Motor neuron (in vitro differentiated cells): ENCODE measurements at regions not wholly inside any gene's neighbourhood (a gene's known extent, or its start where the extent isn't known, plus 50 kb on each side); places are given as distances from the start of the nearest gene placed in this dataset.

Source experiments
- ATAC-seq, 8 experiments: fragments of 200-7000 bp; cut with Tn5 transposase; replicated peaks in 6 of 8; 2 replicates each; pipeline ENCODE4 v1.8.0; 2021; ENCODE audit warnings: mild to moderate bottlenecking in 8 of 8, moderate library complexity in 8 of 8
- H3K27ac ChIP-seq, 2 donors: fragments of 250-450 bp; sonication (Bioruptor Pico); 2 replicates each; pipeline ENCODE4 v1.9.0; 2021; ENCODE audit warnings: antibody characterized with exemption in 2 of 2, mild to moderate bottlenecking in 2 of 2, moderate library complexity in 1 of 2
- H3K4me1 ChIP-seq, 2 donors: fragments of 250-450 bp; sonication (Bioruptor Pico); replicated peaks in 1 of 2; 2 replicates each; pipeline ENCODE4 v1.6.1; 2021; ENCODE audit warnings: antibody characterized with exemption in 2 of 2, mild to moderate bottlenecking in 2 of 2, moderate library complexity in 1 of 2
- H3K4me3 ChIP-seq, 5 donors: fragments of 250-450 bp; sonication (Bioruptor Pico); 2 replicates each; pipeline ENCODE4 v1.9.0; 2021; ENCODE audit warnings: antibody characterized with exemption in 5 of 5, mild to moderate bottlenecking in 5 of 5, moderate library complexity in 4 of 5
- WGBS, 10 experiments: fragments of 450-650 bp; shearing (Covaris generic); methylation state at CpG; one replicate each; pipeline ENCODE4 v1.0.0; 2022; 5-methylcytosine and 5-hydroxymethylcytosine counted together
- in situ Hi-C, 9 experiments: fragments of 400-800 bp; cut with MboI; loops; one replicate each; pipeline ENCODE4 v1.15.0; 2021; ENCODE audit warnings: low sequenced_read_pairs in 9 of 9, low pct_unique_long_range_greater_than_20kb in 2 of 9; ENCODE audit not compliant: unreplicated experiment in 9 of 9

- H3K27ac ChIP-seq: no peak overlapping the region
- H3K4me3 ChIP-seq: no peak overlapping the region
- 22 to 84% (median 66%) methylated on average over 2 to 6 of the region's 6 CpGs for WGBS, 10 experiments
These were observed 484.2 kb upstream of the BOD1L1 start for GRCh38 chr4:14111730-14112181.

GRCh38 chr4:14115106-14115505 lies 487.6 kb upstream of the BOD1L1 start:
- Histone ChIP-seq H3K4me3 (no peak overlapping the region), H3K4me1 (peaks cover 0 to 2% of the 10 kb centered on the region in 2 donors), H3K27ac (no peak overlapping the region)
- 80 to 100% (median 89%) methylated on average over 1 of the region's 1 CpG; no CpG with 5 or more reads in 7 of the 10 experiments for WGBS, 10 experiments
- no peak for ATAC-seq
- in situ Hi-C loops: no loop called here

More at GRCh38 chr4:14111730-14112181, 484.2 kb upstream of the BOD1L1 start:
- in situ Hi-C loops: no loop called here
- peaks cover 0 to 4% of the 10 kb centered on the region in 2 donors for H3K4me1 ChIP-seq
- no peak for ATAC-seq

GRCh38 chr4:14117575-14118238 lies 490.2 kb upstream of the BOD1L1 start:
- 38 to 93% (median 80%) methylated on average over 1 to 3 of the region's 3 CpGs; no CpG with 5 or more reads in 3 of the 10 experiments for WGBS, 10 experiments
- ATAC-seq: no peak
- in situ Hi-C loops: no loop called here
- H3K4me3 ChIP-seq: no peak overlapping the region
- no peaks in the 10 kb centered on the region for H3K4me1 ChIP-seq
- H3K27ac ChIP-seq: no peak overlapping the region

- ATAC-seq: no peak
- in situ Hi-C loops: no loop called here
- H3K4me1 ChIP-seq: no peaks in the 10 kb centered on the region
- no peak overlapping the region for H3K27ac ChIP-seq
- 0 to 100% (median 56%) methylated on average over 1 to 2 of the region's 2 CpGs; no CpG with 5 or more reads in 1 of the 10 experiments for WGBS, 10 experiments
- no peak overlapping the region for H3K4me3 ChIP-seq
These were observed 497.3 kb upstream of the BOD1L1 start for GRCh38 chr4:14124816-14125215.

- Histone ChIP-seq H3K4me3 (no peak overlapping the region), H3K27ac (no peak overlapping the region), H3K4me1 (no peaks in the 10 kb centered on the region)
- ATAC-seq: no peak
- in situ Hi-C loops: no loop called here
- WGBS, 10 experiments: 0 to 83% (median 34%) methylated on average over 1 of the region's 1 CpG; no CpG with 5 or more reads in 4 of the 10 experiments
These were observed 498.0 kb upstream of the BOD1L1 start for GRCh38 chr4:14125375-14126129.

GRCh38 chr4:14130551-14130950 lies 503.0 kb upstream of the BOD1L1 start:
- in situ Hi-C loops: no loop called here
- no peak for ATAC-seq
- 0 to 96% (median 30%) methylated on average over 1 to 2 of the region's 2 CpGs; no CpG with 5 or more reads in 4 of the 10 experiments for WGBS, 10 experiments
- Histone ChIP-seq H3K4me3 (no peak overlapping the region), H3K27ac (no peak overlapping the region), H3K4me1 (peaks cover 0 to 5% of the 10 kb centered on the region in 2 donors)

- no peak for ATAC-seq
- 0 to 80% (median 70%) methylated on average over 1 of the region's 1 CpG; no CpG with 5 or more reads in 6 of the 10 experiments for WGBS, 10 experiments
- H3K4me3 ChIP-seq: no peak overlapping the region
- H3K4me1 ChIP-seq: peaks cover 0 to 5% of the 10 kb centered on the region in 2 donors
- in situ Hi-C loops: no loop called here
- no peak overlapping the region for H3K27ac ChIP-seq
These were observed 503.8 kb upstream of the BOD1L1 start for GRCh38 chr4:14131335-14131734.

- 89 to 100% (median 100%) methylated on average over 1 of the region's 1 CpG; no CpG with 5 or more reads in 3 of the 10 experiments for WGBS, 10 experiments
- Histone ChIP-seq H3K27ac (no peak overlapping the region), H3K4me1 (peaks cover 0 to 5% of the 10 kb centered on the region in 2 donors), H3K4me3 (no peak overlapping the region)
- in situ Hi-C loops: no loop called here
- no peak for ATAC-seq
These were observed 504.8 kb upstream of the BOD1L1 start for GRCh38 chr4:14132301-14132700.

GRCh38 chr4:14138106-14138505 lies 510.6 kb upstream of the BOD1L1 start:
- no peak overlapping the region for H3K4me3 ChIP-seq
- no peak overlapping the region for H3K27ac ChIP-seq
- H3K4me1 ChIP-seq: no peaks in the 10 kb centered on the region
- no peak for ATAC-seq
- in situ Hi-C loops: no loop called here

- Histone ChIP-seq H3K4me3 (no peak overlapping the region), H3K4me1 (peaks cover 3 to 5% of the 10 kb centered on the region in 2 donors), H3K27ac (no peak overlapping the region)
- in situ Hi-C loops: no loop called here
- 0 to 100% (median 15%) methylated on average over 1 of the region's 1 CpG; no CpG with 5 or more reads in 2 of the 10 experiments for WGBS, 10 experiments
- ATAC-seq: no peak
These were observed 516.4 kb upstream of the BOD1L1 start for GRCh38 chr4:14143892-14144291.

GRCh38 chr4:14149176-14150053 lies 521.9 kb upstream of the BOD1L1 start:
- H3K4me3 ChIP-seq: no peak overlapping the region
- in situ Hi-C loops: no loop called here
- WGBS, 10 experiments: 15 to 73% (median 35%) methylated on average over 2 to 5 of the region's 6 CpGs
- peak in 6 of 8 experiments; percentile 33 to 76 (median 64) for ATAC-seq
- H3K4me1 ChIP-seq: peaks cover 16 to 17% of the 10 kb centered on the region in 2 donors
- peak overlapping the region in 1 of 2 donors; percentile 15 for H3K27ac ChIP-seq

- no peak for ATAC-seq
- in situ Hi-C loops: no loop called here
- Histone ChIP-seq H3K4me1 (peaks cover 16 to 17% of the 10 kb centered on the region in 2 donors), H3K4me3 (no peak overlapping the region), H3K27ac (no peak overlapping the region)
- WGBS, 10 experiments: 40 to 89% (median 67%) methylated on average over 1 to 2 of the region's 2 CpGs; no CpG with 5 or more reads in 3 of the 10 experiments
These were observed 523.6 kb upstream of the BOD1L1 start for GRCh38 chr4:14151101-14151500.
